HG03108 (cell line): ENCODE measurements at regions not wholly inside any gene's neighbourhood (a gene's known extent, or its start where the extent isn't known, plus 50 kb on each side); places are given as distances from the start of the nearest gene placed in this dataset.

ENCODE experiments used
- ATAC-seq: cut with Tn5 transposase; IDR thresholded peaks from one replicate; pipeline ENCODE4 v1.9.1; 2021; ENCODE audit warnings: moderate library complexity; ENCODE audit not compliant: unreplicated experiment

GRCh38 chr14:41409806-41410205 is 196.9 kb upstream of the LRFN5 start:
- ATAC-seq = no peak

- ATAC-seq = no peak
Measured at GRCh38 chr14:41404126-41404525, 202.6 kb upstream of the LRFN5 start.

- no peak for ATAC-seq
Measured at GRCh38 chr14:41403360-41403759, 203.3 kb upstream of the LRFN5 start.

GRCh38 chr14:41397926-41398325 is 208.8 kb upstream of the LRFN5 start:
- ATAC-seq = no peak

- ATAC-seq = no peak
Measured at GRCh38 chr14:41393512-41393911, 213.2 kb upstream of the LRFN5 start.

- no peak for ATAC-seq
Measured at GRCh38 chr14:41392226-41392625, 214.4 kb upstream of the LRFN5 start.

GRCh38 chr14:41389355-41389754 is 217.3 kb upstream of the LRFN5 start:
- ATAC-seq = no peak

- no peak for ATAC-seq
Measured at GRCh38 chr14:41385797-41386196, 220.9 kb upstream of the LRFN5 start.

- ATAC-seq = no peak
Measured at GRCh38 chr14:41380017-41380416, 226.7 kb upstream of the LRFN5 start.

- ATAC-seq = no peak
Measured at GRCh38 chr14:41378526-41378925, 228.2 kb upstream of the LRFN5 start.

- no peak for ATAC-seq
Measured at GRCh38 chr14:41377932-41378331, 228.7 kb upstream of the LRFN5 start.

GRCh38 chr14:41374092-41374491 is 232.6 kb upstream of the LRFN5 start:
- ATAC-seq = no peak

GRCh38 chr14:41362139-41362538 is 244.5 kb upstream of the LRFN5 start:
- ATAC-seq = no peak

GRCh38 chr14:41360126-41360525 is 246.6 kb upstream of the LRFN5 start:
- ATAC-seq = no peak

- no peak for ATAC-seq
Measured at GRCh38 chr14:41355866-41356265, 250.8 kb upstream of the LRFN5 start.

- ATAC-seq = no peak
Measured at GRCh38 chr14:41350476-41350875, 256.2 kb upstream of the LRFN5 start.

- ATAC-seq = no peak
Measured at GRCh38 chr14:41349289-41349910, 257.3 kb upstream of the LRFN5 start.

- ATAC-seq = no peak
Measured at GRCh38 chr14:41343857-41344256, 262.8 kb upstream of the LRFN5 start.

- ATAC-seq = no peak
Measured at GRCh38 chr14:41313196-41313595, 293.5 kb upstream of the LRFN5 start.

- ATAC-seq = no peak
Measured at GRCh38 chr14:41303506-41303905, 303.2 kb upstream of the LRFN5 start.

- ATAC-seq = no peak
Measured at GRCh38 chr14:41302776-41303175, 303.9 kb upstream of the LRFN5 start.

GRCh38 chr14:41299924-41300323 is 306.8 kb upstream of the LRFN5 start:
- no peak for ATAC-seq

- ATAC-seq = no peak
Measured at GRCh38 chr14:41298328-41298690, 308.4 kb upstream of the LRFN5 start.
